Ishikawa (cell line): ENCODE measurements at regions not wholly inside any gene's neighbourhood (a gene's known extent, or its start where the extent isn't known, plus 50 kb on each side); places are given as distances from the start of the nearest gene placed in this dataset.

Experiments
- CREB1 ChIP-seq: IDR thresholded peaks from 2 replicates; pipeline ENCODE4 v1.6.1; 2012; ENCODE audit warnings: low read depth
- EGR1 ChIP-seq: IDR thresholded peaks from 2 replicates; pipeline ENCODE4 v1.6.1; 2012
- FOXM1 ChIP-seq: IDR thresholded peaks from 2 replicates; pipeline ENCODE4 v1.6.1; 2012; ENCODE audit warnings: low read depth, borderline replicate concordance
- TAF1 ChIP-seq: IDR thresholded peaks from 2 replicates; pipeline ENCODE4 v1.6.1; 2012; ENCODE audit warnings: low read depth, mild to moderate bottlenecking
- TCF12 ChIP-seq: IDR thresholded peaks from 2 replicates; pipeline ENCODE4 v1.6.1; 2012; ENCODE audit warnings: low read depth

DNA sequence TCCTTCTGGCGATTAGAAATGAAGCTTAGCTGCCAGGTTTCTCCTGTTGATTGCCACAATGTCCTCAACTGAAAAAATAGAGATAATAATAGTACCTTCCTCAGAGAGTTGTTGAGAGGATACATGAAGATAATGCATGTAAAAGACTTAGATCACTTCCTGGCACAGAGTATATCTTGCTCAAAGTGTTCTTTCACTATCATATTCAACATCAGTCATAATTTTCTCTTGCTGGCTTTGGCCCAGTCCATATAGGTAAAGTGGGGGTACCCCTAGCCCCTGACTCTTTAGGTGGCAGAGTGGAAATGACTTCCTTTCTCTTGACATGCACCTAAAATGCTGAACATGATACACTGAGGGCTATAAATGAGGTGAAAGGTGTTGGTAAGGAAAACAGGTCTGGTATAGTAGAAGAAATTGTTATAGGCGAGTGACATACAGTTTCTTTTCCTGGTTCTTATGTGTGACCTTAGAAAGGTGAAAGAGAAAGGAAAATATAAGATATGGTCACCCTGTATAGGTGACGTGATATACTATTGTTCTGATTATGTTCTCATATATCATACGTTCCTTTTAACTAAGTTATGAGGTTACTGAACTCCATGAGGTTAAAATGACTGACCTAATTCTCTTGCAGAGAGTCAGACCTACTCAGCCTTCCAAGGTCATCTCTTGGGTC lies 209.9 kb upstream of the DEPDC1 start:
- TF ChIP-seq CREB1 (no peak), FOXM1 (no peak), TCF12 (no peak), TAF1 (no peak), EGR1 (no peak)
